Glutamatergic neuron (in vitro differentiated cells): ENCODE measurements at regions not wholly inside any gene's neighbourhood (a gene's known extent, or its start where the extent isn't known, plus 50 kb on each side); places are given as distances from the start of the nearest gene placed in this dataset.
A peak's percentile ranks its signal among the peaks of the same experiment; 100 is the strongest.

Experiments used
- DNase-seq: peaks from one replicate; pipeline ENCODE4 v3.0.0; 2022
- H3K27ac Mint-ChIP-seq: one replicate; pipeline ENCODE4 v1.8.0; 2020; ENCODE audit warnings: mild to moderate bottlenecking, mixed read lengths, inconsistent platforms; ENCODE audit not compliant: unreplicated experiment
- H3K27me3 Mint-ChIP-seq: one replicate; pipeline ENCODE4 v1.8.0; 2020; ENCODE audit warnings: mild to moderate bottlenecking, moderate library complexity, mixed read lengths, inconsistent platforms; ENCODE audit not compliant: unreplicated experiment
- H3K36me3 Mint-ChIP-seq: one replicate; pipeline ENCODE4 v1.8.0; 2020; ENCODE audit warnings: mild to moderate bottlenecking, mixed read lengths, inconsistent platforms; ENCODE audit not compliant: unreplicated experiment
- H3K4me1 Mint-ChIP-seq: one replicate; pipeline ENCODE4 v1.8.0; 2020; ENCODE audit warnings: mild to moderate bottlenecking, low read depth, mixed read lengths, inconsistent platforms; ENCODE audit not compliant: unreplicated experiment
- H3K4me3 Mint-ChIP-seq: one replicate; pipeline ENCODE4 v1.8.0; 2020; ENCODE audit warnings: mild to moderate bottlenecking, mixed read lengths, inconsistent platforms; ENCODE audit not compliant: unreplicated experiment
- H3K9me3 Mint-ChIP-seq: one replicate; pipeline ENCODE4 v1.8.0; 2020; ENCODE audit warnings: mild to moderate bottlenecking, moderate library complexity, mixed read lengths, inconsistent platforms; ENCODE audit not compliant: unreplicated experiment
- TF ChIP-seq, protein P1 (sequence below): fragments of 200-600 bp; sonication (generic); IDR thresholded peaks from one replicate; pipeline ENCODE4 v1.5.0; 2021; ENCODE audit not compliant: partially characterized antibody, unreplicated experiment

DNA sequence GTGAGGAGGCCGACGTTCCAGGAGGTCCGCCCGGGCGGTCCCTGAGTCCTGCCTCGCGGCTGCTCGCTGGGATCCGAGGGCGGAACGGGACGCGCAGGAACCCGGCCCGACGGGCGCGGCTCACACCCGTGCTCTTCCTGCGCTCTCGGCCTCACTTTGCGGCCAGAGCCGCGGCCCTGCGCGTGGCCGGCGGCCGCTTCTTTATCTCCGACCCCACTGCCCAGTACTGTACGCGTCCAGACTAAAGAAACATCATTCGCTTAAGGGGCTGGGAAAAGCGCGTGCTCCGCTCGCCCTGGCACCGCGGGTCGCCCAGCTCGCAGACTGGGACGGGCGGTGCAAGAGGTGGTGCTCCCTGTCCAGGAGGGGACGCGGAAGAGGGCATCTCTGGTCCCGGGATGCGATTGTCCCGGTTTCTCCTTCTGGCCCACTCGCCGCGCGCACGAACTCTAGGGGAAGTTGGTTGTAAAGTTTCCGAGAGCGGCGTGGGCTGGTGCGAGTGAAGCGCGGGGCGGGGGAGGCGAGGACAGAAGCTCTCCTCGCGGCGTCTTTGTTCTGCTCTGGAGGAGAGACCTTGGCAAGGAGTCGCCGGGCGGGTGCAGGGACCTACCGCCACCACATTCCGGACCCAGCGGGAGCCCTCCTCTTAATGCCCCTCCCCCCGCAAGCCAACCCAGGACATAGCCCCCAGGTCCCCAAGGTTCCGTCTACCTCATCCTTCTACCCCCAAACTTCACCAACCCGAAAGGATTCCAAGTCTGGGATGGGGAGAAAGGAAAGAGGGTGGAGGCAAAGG, 71.0 kb downstream of the SOX4 start:
- Mint-ChIP-seq H3K4me3 (peak overlapping the region; percentile 95), H3K27me3 (peaks cover 25% of the 10 kb centered on the region), H3K36me3 (peaks cover 7% of the 10 kb centered on the region), H3K27ac (no peak overlapping the region), H3K4me1 (peaks cover 4% of the 10 kb centered on the region), H3K9me3 (no peaks in the 10 kb centered on the region)
- TF ChIP-seq, protein P1, sequence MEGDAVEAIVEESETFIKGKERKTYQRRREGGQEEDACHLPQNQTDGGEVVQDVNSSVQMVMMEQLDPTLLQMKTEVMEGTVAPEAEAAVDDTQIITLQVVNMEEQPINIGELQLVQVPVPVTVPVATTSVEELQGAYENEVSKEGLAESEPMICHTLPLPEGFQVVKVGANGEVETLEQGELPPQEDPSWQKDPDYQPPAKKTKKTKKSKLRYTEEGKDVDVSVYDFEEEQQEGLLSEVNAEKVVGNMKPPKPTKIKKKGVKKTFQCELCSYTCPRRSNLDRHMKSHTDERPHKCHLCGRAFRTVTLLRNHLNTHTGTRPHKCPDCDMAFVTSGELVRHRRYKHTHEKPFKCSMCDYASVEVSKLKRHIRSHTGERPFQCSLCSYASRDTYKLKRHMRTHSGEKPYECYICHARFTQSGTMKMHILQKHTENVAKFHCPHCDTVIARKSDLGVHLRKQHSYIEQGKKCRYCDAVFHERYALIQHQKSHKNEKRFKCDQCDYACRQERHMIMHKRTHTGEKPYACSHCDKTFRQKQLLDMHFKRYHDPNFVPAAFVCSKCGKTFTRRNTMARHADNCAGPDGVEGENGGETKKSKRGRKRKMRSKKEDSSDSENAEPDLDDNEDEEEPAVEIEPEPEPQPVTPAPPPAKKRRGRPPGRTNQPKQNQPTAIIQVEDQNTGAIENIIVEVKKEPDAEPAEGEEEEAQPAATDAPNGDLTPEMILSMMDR: no peak
- peak; percentile 59 for DNase-seq

GRCh38 chr6:21665110-21665391, 71.5 kb downstream of the SOX4 start:
- H3K27me3 Mint-ChIP-seq: peaks cover 25% of the 10 kb centered on the region
- peaks cover 7% of the 10 kb centered on the region for H3K36me3 Mint-ChIP-seq
- H3K27ac Mint-ChIP-seq: no peak overlapping the region
- H3K4me1 Mint-ChIP-seq: peaks cover 4% of the 10 kb centered on the region
- no peaks in the 10 kb centered on the region for H3K9me3 Mint-ChIP-seq
- peak overlapping the region; percentile 95 for H3K4me3 Mint-ChIP-seq
- TF ChIP-seq, protein P1: no peak
- DNase-seq: no peak

DNA sequence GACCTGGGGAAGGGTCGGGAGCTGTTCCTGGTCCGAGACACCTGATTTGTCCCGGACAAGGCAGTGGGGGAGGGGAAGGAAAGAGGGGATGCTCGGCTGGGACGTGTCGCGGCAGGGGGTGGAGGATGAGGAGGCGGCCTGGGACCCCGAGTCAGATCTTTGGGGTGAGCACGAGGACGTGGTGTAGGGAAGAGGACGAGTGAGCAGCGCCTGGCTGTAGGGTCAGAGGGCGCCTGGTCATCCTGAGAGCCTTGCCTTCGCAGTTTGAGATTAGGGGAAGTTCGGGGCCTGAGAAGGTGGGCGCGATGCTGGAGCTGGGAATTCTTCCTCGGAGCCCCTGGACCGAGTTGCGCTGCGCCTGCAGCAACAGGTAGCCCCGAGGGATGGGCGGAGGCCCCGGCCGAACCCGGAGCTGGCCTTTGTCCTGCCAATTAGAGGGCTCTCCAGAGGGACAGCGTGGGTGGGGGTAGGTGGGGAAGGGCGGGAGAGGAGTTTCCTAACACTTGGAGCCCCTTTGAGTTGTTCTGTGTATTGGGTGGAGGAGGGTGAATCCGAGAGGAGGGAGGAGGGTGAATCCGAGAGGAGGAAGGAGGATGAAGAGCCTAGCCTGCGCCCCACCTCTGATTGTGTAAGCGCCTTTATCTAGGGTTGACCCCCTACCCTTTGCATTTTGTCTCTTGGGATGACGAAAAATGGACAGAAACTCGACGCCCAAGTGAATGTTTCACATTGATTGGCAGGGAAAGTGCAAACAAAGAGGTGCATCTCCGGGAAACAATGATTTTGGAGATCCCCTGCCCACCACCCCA, 72.0 kb downstream of the SOX4 start:
- Mint-ChIP-seq H3K4me3 (peak overlapping the region; percentile 95), H3K27ac (peak overlapping the region; percentile 77), H3K4me1 (peaks cover 4% of the 10 kb centered on the region), H3K27me3 (peaks cover 25% of the 10 kb centered on the region), H3K9me3 (no peaks in the 10 kb centered on the region), H3K36me3 (peaks cover 7% of the 10 kb centered on the region)
- peak; percentile 53 for DNase-seq
- TF ChIP-seq, protein P1: no peak

DNA sequence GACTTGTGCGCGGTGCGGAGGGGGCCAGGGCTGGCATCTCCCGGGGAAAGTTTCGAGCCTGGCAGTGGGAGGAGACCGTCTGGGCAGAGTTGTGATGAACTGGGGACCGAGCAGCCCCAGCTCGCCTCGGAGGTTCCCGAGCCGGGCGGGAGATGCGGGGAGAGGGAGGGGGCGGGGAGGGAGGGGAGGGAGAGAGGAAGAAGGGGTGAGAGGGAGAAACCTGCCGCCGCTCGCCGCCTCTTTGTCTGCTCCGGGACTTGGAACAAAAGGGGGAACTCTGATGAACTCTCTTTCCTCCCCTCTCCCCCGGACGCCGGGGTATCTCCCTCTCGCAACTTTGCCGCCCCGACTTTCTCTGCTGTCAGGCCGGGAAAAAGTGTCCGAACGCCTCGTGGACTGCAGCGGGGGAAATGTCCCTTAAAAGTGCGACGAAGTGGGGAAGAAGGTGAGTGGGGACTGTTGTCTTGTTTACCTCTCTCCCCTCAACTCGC, 72.7 kb downstream of the SOX4 start:
- Mint-ChIP-seq H3K4me1 (peaks cover 4% of the 10 kb centered on the region), H3K9me3 (no peaks in the 10 kb centered on the region), H3K36me3 (peaks cover 7% of the 10 kb centered on the region), H3K27ac (peak overlapping the region; percentile 93), H3K27me3 (peaks cover 25% of the 10 kb centered on the region), H3K4me3 (peak overlapping the region; percentile 95)
- DNase-seq: peak; percentile 56
- TF ChIP-seq, protein P1: no peak
